Lower leg skin (tissue), 4 donors: ENCODE measurements at regions not wholly inside any gene's neighbourhood (a gene's known extent, or its start where the extent isn't known, plus 50 kb on each side); places are given as distances from the start of the nearest gene placed in this dataset.

Experiments used
- DNase-seq, 2 donors: peaks; one replicate each; pipeline ENCODE4 v3.0.0-alpha.2; 2019; ENCODE audit warnings: low spot score in 2 of 2
- H3K4me3 ChIP-seq: fragments of 200-600 bp; sonication (generic); 2 replicates; pipeline ENCODE4 v1.5.1; 2017; ENCODE audit warnings: mild to moderate bottlenecking, low read depth; ENCODE audit not compliant: poor library complexity, severe bottlenecking
- CTCF ChIP-seq, 3 donors: fragments of 450-650 bp; IDR thresholded peaks; one replicate each; pipeline ENCODE4 v1.5.1; 2016; ENCODE audit warnings: antibody characterized with exemption in 3 of 3, mild to moderate bottlenecking in 3 of 3, moderate library complexity in 2 of 3
- POLR2A ChIP-seq, 2 donors: fragments of 450-650 bp; IDR thresholded peaks; one replicate each; pipeline ENCODE4 v1.6.1; 2016 to 2017; ENCODE audit warnings: antibody characterized with exemption in 2 of 2, mild to moderate bottlenecking in 1 of 2, moderate library complexity in 1 of 2
- WGBS, 2 donors: methylation state at CpG; one replicate each; pipeline ENCODE4 v1.1.5; 2018; 5-methylcytosine and 5-hydroxymethylcytosine counted together
- intact Hi-C: fragments of 100-400 bp; cut with DNase I; formaldehyde crosslinking; loops from one replicate; pipeline ENCODE4 v1.15.0; 2023; ENCODE audit warnings: low total_unique reads

DNA sequence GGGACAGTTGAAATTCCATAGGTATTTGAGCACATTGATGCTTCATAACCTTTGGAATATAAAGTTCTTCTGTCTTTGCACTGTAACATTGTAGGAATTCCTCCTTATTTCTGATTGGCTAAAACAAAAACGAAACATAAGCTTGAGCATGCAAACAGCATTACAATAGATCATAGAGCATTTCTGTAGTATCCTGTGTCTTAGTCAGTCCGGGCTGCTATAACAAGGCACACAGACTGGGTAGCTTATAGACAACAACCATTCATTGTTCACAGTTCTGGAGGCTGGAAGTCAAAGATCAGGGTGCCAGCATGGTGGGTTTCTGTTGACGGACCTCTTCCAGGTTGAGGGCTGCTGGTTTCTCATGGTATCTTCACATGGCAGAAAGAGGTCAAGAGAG, 188.7 kb upstream of the SOX21 start:
- WGBS, 2 donors: 82 to 86% methylated on average over 3 of the region's 3 CpGs
- intact Hi-C loops: no loop called here
- no peak for DNase-seq
- no peak for TF ChIP-seq CTCF (IDR thresholded peaks at IDR 0.05)
- TF ChIP-seq POLR2A (IDR thresholded peaks at IDR 0.05): no peak
- H3K4me3 ChIP-seq: no peak overlapping the region

GRCh38 chr13:94896719-94897317, 184.5 kb upstream of the SOX21 start:
- no peak overlapping the region for H3K4me3 ChIP-seq
- DNase-seq: no peak
- intact Hi-C loops: no loop called here
- TF ChIP-seq CTCF (IDR thresholded peaks at IDR 0.05) (no peak), POLR2A (IDR thresholded peaks at IDR 0.05) (no peak)
- 89 to 93% methylated on average over 5 of the region's 5 CpGs for WGBS, 2 donors

DNA sequence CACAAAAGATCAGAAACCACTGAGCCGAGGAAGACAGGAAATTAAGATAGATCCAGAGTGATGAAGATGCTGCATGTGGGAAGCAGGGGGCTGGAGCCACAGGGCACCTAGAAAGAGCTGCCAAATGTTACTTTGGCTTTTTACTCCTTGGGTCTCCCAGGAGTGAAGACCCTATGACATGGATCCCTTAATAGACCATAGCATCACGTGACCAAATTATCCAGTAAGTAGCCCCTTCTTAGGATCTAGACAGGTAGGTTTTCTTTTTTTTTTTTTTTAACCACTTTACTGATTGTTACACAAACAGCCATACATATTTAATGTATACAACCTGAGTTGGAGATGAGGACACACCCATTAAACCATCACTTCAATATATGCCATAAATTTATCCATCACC, 183.9 kb upstream of the SOX21 start:
- no peak for TF ChIP-seq POLR2A (IDR thresholded peaks at IDR 0.05)
- TF ChIP-seq CTCF (IDR thresholded peaks at IDR 0.05): no peak
- intact Hi-C loops: no loop called here
- WGBS, 2 donors: 78 to 83% methylated on average over 2 of the region's 2 CpGs
- no peak overlapping the region for H3K4me3 ChIP-seq
- DNase-seq: no peak

- intact Hi-C loops: no loop called here
- no peak overlapping the region for H3K4me3 ChIP-seq
- 32 to 80% methylated on average over 2 of the region's 2 CpGs for WGBS, 2 donors
- DNase-seq: no peak
- no peak for TF ChIP-seq CTCF (IDR thresholded peaks at IDR 0.05)
- TF ChIP-seq POLR2A (IDR thresholded peaks at IDR 0.05): no peak
Observed at GRCh38 chr13:94886191-94886590, 173.8 kb upstream of the SOX21 start.

GRCh38 chr13:94880463-94880862, 168.1 kb upstream of the SOX21 start:
- TF ChIP-seq POLR2A (IDR thresholded peaks at IDR 0.05): no peak
- no peak for TF ChIP-seq CTCF (IDR thresholded peaks at IDR 0.05)
- WGBS, 2 donors: 78 to 92% methylated on average over 2 of the region's 2 CpGs
- H3K4me3 ChIP-seq: no peak overlapping the region
- intact Hi-C loops: no loop called here
- DNase-seq: no peak

- TF ChIP-seq POLR2A (IDR thresholded peaks at IDR 0.05) (no peak), CTCF (IDR thresholded peaks at IDR 0.05) (no peak)
- intact Hi-C loops: no loop called here
- DNase-seq: no peak
- 79 to 83% methylated on average over 7 of the region's 7 CpGs for WGBS, 2 donors
- no peak overlapping the region for H3K4me3 ChIP-seq
Observed at GRCh38 chr13:94878602-94879165, 166.3 kb upstream of the SOX21 start.
